ENCODE measurements at regions not wholly inside any gene's neighbourhood (a gene's known extent, or its start where the extent isn't known, plus 50 kb on each side); places are given as distances from the start of the nearest gene placed in this dataset.
A peak's percentile ranks its signal among the peaks of the same experiment; 100 is the strongest.

GRCh38 chr11:106228996-106229395 is 151.5 kb downstream of the AASDHPPT start:
- no peak overlapping the region for H3K27ac ChIP-seq
- no peak for TF ChIP-seq CTCF (IDR thresholded peaks at IDR 0.05)
- no peak for TF ChIP-seq ZFX (IDR thresholded peaks at IDR 0.05; ENCODE audit: borderline replicate concordance)

GRCh38 chr11:106231591-106231990 is 154.1 kb downstream of the AASDHPPT start:
- H3K27ac ChIP-seq: no peak overlapping the region
- TF ChIP-seq ZFX (IDR thresholded peaks at IDR 0.05; ENCODE audit: borderline replicate concordance) (no peak), CTCF (IDR thresholded peaks at IDR 0.05) (peak; percentile 12)

GRCh38 chr11:106233191-106233590 is 155.7 kb downstream of the AASDHPPT start:
- H3K27ac ChIP-seq: no peak overlapping the region
- TF ChIP-seq CTCF (IDR thresholded peaks at IDR 0.05): no peak
- TF ChIP-seq ZFX (IDR thresholded peaks at IDR 0.05; ENCODE audit: borderline replicate concordance): no peak

- H3K27ac ChIP-seq: no peak overlapping the region
- no peak for TF ChIP-seq ZFX (IDR thresholded peaks at IDR 0.05; ENCODE audit: borderline replicate concordance)
- TF ChIP-seq CTCF (IDR thresholded peaks at IDR 0.05): no peak
Measured at GRCh38 chr11:106234794-106235193, 157.3 kb downstream of the AASDHPPT start.

- H3K27ac ChIP-seq: no peak overlapping the region
- TF ChIP-seq ZFX (IDR thresholded peaks at IDR 0.05; ENCODE audit: borderline replicate concordance): no peak
- no peak for TF ChIP-seq CTCF (IDR thresholded peaks at IDR 0.05)
Measured at GRCh38 chr11:106236295-106236694, 158.8 kb downstream of the AASDHPPT start.

- no peak overlapping the region for H3K27ac ChIP-seq
- no peak for TF ChIP-seq CTCF (IDR thresholded peaks at IDR 0.05)
- TF ChIP-seq ZFX (IDR thresholded peaks at IDR 0.05; ENCODE audit: borderline replicate concordance): no peak
Measured at GRCh38 chr11:106238704-106239360, 161.4 kb downstream of the AASDHPPT start.

GRCh38 chr11:106241601-106242257 is 164.3 kb downstream of the AASDHPPT start:
- no peak for TF ChIP-seq CTCF (IDR thresholded peaks at IDR 0.05)
- no peak for TF ChIP-seq ZFX (IDR thresholded peaks at IDR 0.05; ENCODE audit: borderline replicate concordance)

More at GRCh38 chr11:106241601-106242257, 164.3 kb downstream of the AASDHPPT start:
- no peak overlapping the region for H3K27ac ChIP-seq

Measured in 22Rv1 (cell line).